GM12873 (cell line): ENCODE measurements at regions not wholly inside any gene's neighbourhood (a gene's known extent, or its start where the extent isn't known, plus 50 kb on each side); places are given as distances from the start of the nearest gene placed in this dataset.

Experiments
- CTCF ChIP-seq: IDR thresholded peaks from 2 replicates; pipeline ENCODE4 v1.5.1; 2012; ENCODE audit warnings: low read depth, mild to moderate bottlenecking, moderate library complexity, low read length, control low read depth; ENCODE audit not compliant: insufficient read depth; ENCODE audit errors: missing control alignments

GRCh38 chr3:147793841-147794240, 384.7 kb downstream of the ZIC1 start:
- TF ChIP-seq CTCF = no peak

GRCh38 chr3:147794596-147794995, 385.4 kb downstream of the ZIC1 start:
- TF ChIP-seq CTCF = no peak

GRCh38 chr3:147795418-147795817, 386.3 kb downstream of the ZIC1 start:
- TF ChIP-seq CTCF = no peak

- TF ChIP-seq CTCF = no peak
Measured at GRCh38 chr3:147797095-147797494, 387.9 kb downstream of the ZIC1 start.

GRCh38 chr3:147799601-147800000, 390.4 kb downstream of the ZIC1 start:
- no peak for TF ChIP-seq CTCF

GRCh38 chr3:147807776-147808175, 398.6 kb downstream of the ZIC1 start:
- TF ChIP-seq CTCF = no peak

GRCh38 chr3:147809206-147809605, 400.0 kb downstream of the ZIC1 start:
- TF ChIP-seq CTCF = no peak

- no peak for TF ChIP-seq CTCF
Measured at GRCh38 chr3:147812186-147812911, 403.2 kb downstream of the ZIC1 start.
